K562 (cell line): ENCODE measurements at regions not wholly inside any gene's neighbourhood (a gene's known extent, or its start where the extent isn't known, plus 50 kb on each side); places are given as distances from the start of the nearest gene placed in this dataset.

Experiments
- ATAC-seq: fragments of 200-7000 bp; cut with Tn5 transposase; 3 replicates; pipeline ENCODE4 v1.9.1; 2020; ENCODE audit warnings: moderate library complexity
- BruUV-seq: library from RNA; stranded (reverse); fragments of 400-500 nt; replicated peaks from 2 replicates; lab custom pipeline; 2021; lab: Mats Ljungman, UMichigan
- CTCF ChIA-PET: fragments of 300-600 bp; formaldehyde crosslinking; extraction: SDS; loops from one replicate; lab custom pipeline; 2021; ENCODE audit warnings: low intra/inter-chr PET ratio; lab: Yijun Ruan, JAX
- POLR2A ChIA-PET: fragments of 300-600, 350-650 bp; sonication (Branson Sonifier 250); formaldehyde crosslinking; extraction: SDS; loops from one replicate; lab custom pipeline; 2021; ENCODE audit warnings: antibody characterized with exemption, inconsistent platforms; lab: Yijun Ruan, JAX
- DNase-seq, 4 experiments: peaks; one replicate each; pipeline versions ENCODE4 v3.0.0 to v3.0.0-alpha.2; 2011 to 2018; ENCODE audit warnings: low spot score in 3 of 4, mixed read lengths in 3 of 4; ENCODE audit errors: extremely low read depth in 1 of 4
- FAIRE-seq: peaks from 2 replicates; lab custom pipeline; 2011; peaks lifted over from hg19 to GRCh38; lab: Jason Lieb, UNC
- H2AFZ ChIP-seq: 2 replicates; pipeline ENCODE4 v1.6.0; 2011; ENCODE audit warnings: low read depth, low read length, control low read depth, inconsistent platforms
- H3K27ac ChIP-seq: fragments of 200-600 bp; 3 replicates; pipeline ENCODE4 v1.8.0; 2011; ENCODE audit warnings: low read depth, mild to moderate bottlenecking, control low read depth, inconsistent platforms, low read length, moderate library complexity, mixed read lengths; ENCODE audit errors: extremely low read depth
- H3K27me3 ChIP-seq, 2 experiments: fragments of 300-600 bp in 1 of 2; 2 replicates in 1 of 2; 3 replicates in 1 of 2; pipeline versions ENCODE4 v1.6.0 to v1.8.0; 2011; ENCODE audit warnings: inconsistent platforms in 2 of 2, low read length in 2 of 2, mild to moderate bottlenecking in 1 of 2, mixed read lengths in 1 of 2, moderate library complexity in 1 of 2; ENCODE audit not compliant: control insufficient read depth in 2 of 2, insufficient read depth in 2 of 2
- H3K36me3 ChIP-seq: fragments of 300-600 bp; 3 replicates; pipeline ENCODE4 v1.8.0; 2011; ENCODE audit warnings: mild to moderate bottlenecking, low read length, inconsistent platforms; ENCODE audit not compliant: control insufficient read depth, insufficient read depth
- H3K4me1 ChIP-seq, 2 experiments: fragments of 200-600 bp in 1 of 2; replicated peaks in 1 of 2; 2 replicates in 1 of 2; 3 replicates in 1 of 2; pipeline versions ENCODE4 v1.5.1 to v1.8.0; 2011; ENCODE audit warnings: inconsistent platforms in 2 of 2, low read length in 2 of 2, mild to moderate bottlenecking in 1 of 2, mixed read lengths in 1 of 2, moderate library complexity in 1 of 2; ENCODE audit not compliant: control insufficient read depth in 2 of 2, insufficient read depth in 2 of 2
- H3K4me2 ChIP-seq: 2 replicates; pipeline ENCODE4 v1.6.1; 2011; ENCODE audit warnings: low read length, control low read depth, inconsistent platforms, mixed read lengths; ENCODE audit not compliant: insufficient read depth
- H3K4me3 ChIP-seq: fragments of 200-600 bp; sonication (generic), shearing (Covaris generic); 2 replicates; pipeline ENCODE4 v1.5.1; 2016; ENCODE audit warnings: control low read depth, inconsistent platforms
- H3K79me2 ChIP-seq: fragments of 200-600 bp; 3 replicates; pipeline ENCODE4 v1.8.0; 2011; ENCODE audit warnings: low read length, inconsistent platforms; ENCODE audit not compliant: control insufficient read depth, insufficient read depth
- H3K9ac ChIP-seq, 2 experiments: 2 replicates each; pipeline versions ENCODE4 v1.6.0 to v1.6.1; 2011; ENCODE audit warnings: low read depth in 2 of 2, low read length in 2 of 2, control low read depth in 1 of 2, inconsistent platforms in 1 of 2, mild to moderate bottlenecking in 1 of 2, mixed read lengths in 1 of 2; ENCODE audit not compliant: insufficient read depth in 1 of 2
- H3K9me1 ChIP-seq: one replicate; pipeline ENCODE4 v1.6.0; 2011; ENCODE audit warnings: inconsistent platforms, mild to moderate bottlenecking, low read length, moderate library complexity; ENCODE audit not compliant: control insufficient read depth, insufficient read depth
- H3K9me3 ChIP-seq: replicated peaks from 2 replicates; pipeline ENCODE4 v1.5.1; 2011; ENCODE audit warnings: low read depth, low read length, inconsistent platforms; ENCODE audit not compliant: control insufficient read depth, insufficient read depth
- H4K20me1 ChIP-seq: replicated peaks from 2 replicates; pipeline ENCODE4 v1.6.1; 2011; ENCODE audit warnings: low read length, inconsistent platforms, mixed read lengths; ENCODE audit not compliant: control insufficient read depth, insufficient read depth
- PTRF ChIP-seq: fragments of 450-650 bp; IDR thresholded peaks from 2 replicates; pipeline ENCODE4 v1.6.1; 2016; ENCODE audit warnings: mild to moderate bottlenecking, missing genetic modification characterization, missing compliant biosample characterization
- RAD21 ChIP-seq, 2 experiments: fragments of 250-450 bp in 1 of 2; fragments of 450-650 bp in 1 of 2; sonication (Bioruptor Pico) in 1 of 2; formaldehyde crosslinking in 1 of 2; IDR thresholded peaks in 1 of 2; conservative IDR thresholded peaks in 1 of 2; 2 replicates each; pipeline versions ENCODE4 v1.4.0 to v1.8.0; 2020 to 2022; ENCODE audit warnings: mild to moderate bottlenecking in 2 of 2, moderate library complexity in 1 of 2
- TRIM28 ChIP-seq: fragments of 450-650 bp; IDR thresholded peaks from 2 replicates; pipeline ENCODE4 v1.6.1; 2017
- in situ Hi-C: fragments of 300-500 bp; cut with MboI; formaldehyde crosslinking; loops from 4 replicates; pipeline ENCODE4 v1.15.0; 2018; ENCODE audit warnings: inconsistent platforms, mixed read lengths
- intact Hi-C: fragments of 100-400 bp; cut with micrococcal nuclease; formaldehyde crosslinking; loops from 2 replicates; pipeline ENCODE4 v1.14.2; 2022
- TF ChIP-seq, protein P1 (sequence below), 2 experiments: fragments of 450-650 bp; formaldehyde crosslinking in 1 of 2; IDR thresholded peaks; 2 replicates each; pipeline versions ENCODE4 v1.4.0 to v1.6.1; 2014 to 2020; ENCODE audit warnings: mild to moderate bottlenecking in 2 of 2, borderline replicate concordance in 1 of 2, low read depth in 1 of 2
- TF ChIP-seq, protein P2 (sequence below), 3 experiments: IDR thresholded peaks in 2 of 3; conservative IDR thresholded peaks in 1 of 3; 2 replicates each; pipeline ENCODE4 v1.5.1; 2011 to 2012; ENCODE audit warnings: low read length in 3 of 3, mild to moderate bottlenecking in 3 of 3, control low read depth in 2 of 3, improper control_type of control experiment in 1 of 3, inconsistent platforms in 1 of 3, low read depth in 1 of 3, mixed read lengths in 1 of 3, moderate library complexity in 1 of 3; ENCODE audit not compliant: insufficient read depth in 2 of 3
- TF ChIP-seq, protein P3 (sequence below): fragments of 450-650 bp; formaldehyde crosslinking; conservative IDR thresholded peaks from 2 replicates; pipeline ENCODE4 v1.4.0; 2022; ENCODE audit warnings: mild to moderate bottlenecking, missing genetic modification characterization

DNA sequence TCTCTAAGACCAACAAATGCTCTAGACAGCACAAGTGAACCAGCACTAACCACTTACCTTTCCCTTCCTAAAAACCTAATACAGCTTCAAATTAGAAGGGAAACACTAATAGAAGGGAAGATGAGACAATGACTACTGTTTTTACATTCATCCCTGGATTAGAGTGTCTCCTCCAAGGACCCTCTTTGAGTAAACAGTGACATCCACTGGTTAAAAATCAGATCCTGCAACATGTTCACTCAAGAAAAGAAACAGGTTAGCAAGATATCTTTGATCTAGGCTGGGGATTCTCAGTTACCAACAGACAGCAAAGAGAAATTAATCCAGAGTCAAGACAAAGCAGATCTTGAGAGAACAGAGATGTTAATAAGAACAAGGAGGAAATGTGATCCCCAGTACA is 177.7 kb upstream of the GHITM start:
- Histone ChIP-seq H3K79me2 (no peaks in the 10 kb centered on the region), H3K36me3 (no peaks in the 10 kb centered on the region), H3K4me1 (no peaks in the 10 kb centered on the region), H3K4me2 (no peak overlapping the region), H3K27ac (no peak overlapping the region), H4K20me1 (no peaks in the 10 kb centered on the region; the same call in 1 of the 2 replicates), H3K9ac (no peak overlapping the region), H2AFZ (no peak overlapping the region), H3K9me1 (no peaks in the 10 kb centered on the region), H3K4me3 (no peak overlapping the region), H3K27me3 (no peaks in the 10 kb centered on the region), H3K9me3 (no peaks in the 10 kb centered on the region)
- ChIA-PET CTCF (no interaction called here), POLR2A (interaction anchor here (0.6 kb wide), 1 partner anchor 241 kb away, joined by 3 read pairs; no protein-coding TSS in a partner anchor)
- DNase-seq (no peak), FAIRE-seq (no peak), ATAC-seq (no peak)
- in situ Hi-C loops (no loop called here), intact Hi-C loops (no loop called here)
- no TSS peak for BruUV-seq
- TF ChIP-seq, protein P1, sequence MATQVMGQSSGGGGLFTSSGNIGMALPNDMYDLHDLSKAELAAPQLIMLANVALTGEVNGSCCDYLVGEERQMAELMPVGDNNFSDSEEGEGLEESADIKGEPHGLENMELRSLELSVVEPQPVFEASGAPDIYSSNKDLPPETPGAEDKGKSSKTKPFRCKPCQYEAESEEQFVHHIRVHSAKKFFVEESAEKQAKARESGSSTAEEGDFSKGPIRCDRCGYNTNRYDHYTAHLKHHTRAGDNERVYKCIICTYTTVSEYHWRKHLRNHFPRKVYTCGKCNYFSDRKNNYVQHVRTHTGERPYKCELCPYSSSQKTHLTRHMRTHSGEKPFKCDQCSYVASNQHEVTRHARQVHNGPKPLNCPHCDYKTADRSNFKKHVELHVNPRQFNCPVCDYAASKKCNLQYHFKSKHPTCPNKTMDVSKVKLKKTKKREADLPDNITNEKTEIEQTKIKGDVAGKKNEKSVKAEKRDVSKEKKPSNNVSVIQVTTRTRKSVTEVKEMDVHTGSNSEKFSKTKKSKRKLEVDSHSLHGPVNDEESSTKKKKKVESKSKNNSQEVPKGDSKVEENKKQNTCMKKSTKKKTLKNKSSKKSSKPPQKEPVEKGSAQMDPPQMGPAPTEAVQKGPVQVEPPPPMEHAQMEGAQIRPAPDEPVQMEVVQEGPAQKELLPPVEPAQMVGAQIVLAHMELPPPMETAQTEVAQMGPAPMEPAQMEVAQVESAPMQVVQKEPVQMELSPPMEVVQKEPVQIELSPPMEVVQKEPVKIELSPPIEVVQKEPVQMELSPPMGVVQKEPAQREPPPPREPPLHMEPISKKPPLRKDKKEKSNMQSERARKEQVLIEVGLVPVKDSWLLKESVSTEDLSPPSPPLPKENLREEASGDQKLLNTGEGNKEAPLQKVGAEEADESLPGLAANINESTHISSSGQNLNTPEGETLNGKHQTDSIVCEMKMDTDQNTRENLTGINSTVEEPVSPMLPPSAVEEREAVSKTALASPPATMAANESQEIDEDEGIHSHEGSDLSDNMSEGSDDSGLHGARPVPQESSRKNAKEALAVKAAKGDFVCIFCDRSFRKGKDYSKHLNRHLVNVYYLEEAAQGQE (IDR thresholded peaks at IDR 0.05; ENCODE audit: borderline replicate concordance): peak; percentile 3; the same call in 1 of the 2 replicates
- TF ChIP-seq, protein P1 (CRISPR knock-in tag; IDR thresholded peaks at IDR 0.05; ENCODE audit: low read depth): no peak
- TF ChIP-seq PTRF (no peak), TRIM28 (no peak), RAD21 (CRISPR knock-in tag; conservative IDR thresholded peaks at IDR 0.05 in 1 of 2, IDR thresholded peaks at IDR 0.05 in 1 of 2) (peak; percentile 57 to 58)
- TF ChIP-seq, protein P2, sequence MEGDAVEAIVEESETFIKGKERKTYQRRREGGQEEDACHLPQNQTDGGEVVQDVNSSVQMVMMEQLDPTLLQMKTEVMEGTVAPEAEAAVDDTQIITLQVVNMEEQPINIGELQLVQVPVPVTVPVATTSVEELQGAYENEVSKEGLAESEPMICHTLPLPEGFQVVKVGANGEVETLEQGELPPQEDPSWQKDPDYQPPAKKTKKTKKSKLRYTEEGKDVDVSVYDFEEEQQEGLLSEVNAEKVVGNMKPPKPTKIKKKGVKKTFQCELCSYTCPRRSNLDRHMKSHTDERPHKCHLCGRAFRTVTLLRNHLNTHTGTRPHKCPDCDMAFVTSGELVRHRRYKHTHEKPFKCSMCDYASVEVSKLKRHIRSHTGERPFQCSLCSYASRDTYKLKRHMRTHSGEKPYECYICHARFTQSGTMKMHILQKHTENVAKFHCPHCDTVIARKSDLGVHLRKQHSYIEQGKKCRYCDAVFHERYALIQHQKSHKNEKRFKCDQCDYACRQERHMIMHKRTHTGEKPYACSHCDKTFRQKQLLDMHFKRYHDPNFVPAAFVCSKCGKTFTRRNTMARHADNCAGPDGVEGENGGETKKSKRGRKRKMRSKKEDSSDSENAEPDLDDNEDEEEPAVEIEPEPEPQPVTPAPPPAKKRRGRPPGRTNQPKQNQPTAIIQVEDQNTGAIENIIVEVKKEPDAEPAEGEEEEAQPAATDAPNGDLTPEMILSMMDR (IDR thresholded peaks at IDR 0.05 in 2 of 3, conservative IDR thresholded peaks at IDR 0.05 in 1 of 3; ENCODE audit: insufficient read depth in 2 of 3, low read depth in 1 of 3, low read length in 3 of 3): peak in 2 of 3 experiments; percentile 21 to 22; a peak in 1 of 6 replicates
- TF ChIP-seq, protein P3, sequence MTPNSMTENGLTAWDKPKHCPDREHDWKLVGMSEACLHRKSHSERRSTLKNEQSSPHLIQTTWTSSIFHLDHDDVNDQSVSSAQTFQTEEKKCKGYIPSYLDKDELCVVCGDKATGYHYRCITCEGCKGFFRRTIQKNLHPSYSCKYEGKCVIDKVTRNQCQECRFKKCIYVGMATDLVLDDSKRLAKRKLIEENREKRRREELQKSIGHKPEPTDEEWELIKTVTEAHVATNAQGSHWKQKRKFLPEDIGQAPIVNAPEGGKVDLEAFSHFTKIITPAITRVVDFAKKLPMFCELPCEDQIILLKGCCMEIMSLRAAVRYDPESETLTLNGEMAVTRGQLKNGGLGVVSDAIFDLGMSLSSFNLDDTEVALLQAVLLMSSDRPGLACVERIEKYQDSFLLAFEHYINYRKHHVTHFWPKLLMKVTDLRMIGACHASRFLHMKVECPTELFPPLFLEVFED (CRISPR knock-in tag): no peak
